Stimulated activated naive CD4-positive, alpha-beta T cell (primary cell): ENCODE measurements at regions not wholly inside any gene's neighbourhood (a gene's known extent, or its start where the extent isn't known, plus 50 kb on each side); places are given as distances from the start of the nearest gene placed in this dataset.
"Not testable (repeated sequence)": the region's sequence is repeated elsewhere in the genome, so short reads cannot be mapped to it uniquely, and the experiment has no call there.

Experiments used
- DNase-seq, 6 experiments: peaks; one replicate each; lab custom pipeline; 2025; lab: John Stamatoyannopoulos, UW

GRCh38 chrX:69062493-69062892 lies 102.8 kb downstream of the PJA1 start:
- no peak for DNase-seq

- no peak for DNase-seq
Measured at GRCh38 chrX:69060631-69061408, 104.4 kb downstream of the PJA1 start.

- no peak for DNase-seq
Measured at GRCh38 chrX:69055193-69055592, 110.1 kb downstream of the PJA1 start.

GRCh38 chrX:69054497-69054896 lies 110.8 kb downstream of the PJA1 start:
- DNase-seq: not testable (repeated sequence)

- no peak for DNase-seq
Measured at GRCh38 chrX:69051901-69052300, 113.4 kb downstream of the PJA1 start.

- DNase-seq: no peak
Measured at GRCh38 chrX:69050051-69050765, 115.0 kb downstream of the PJA1 start.

- DNase-seq: no peak
Measured at GRCh38 chrX:69046996-69047490, 118.2 kb downstream of the PJA1 start.

GRCh38 chrX:69045616-69046345 lies 119.5 kb downstream of the PJA1 start:
- no peak for DNase-seq

GRCh38 chrX:69038816-69039215 lies 126.4 kb downstream of the PJA1 start:
- DNase-seq: no peak

- DNase-seq: no peak
Measured at GRCh38 chrX:69038188-69038587, 127.1 kb downstream of the PJA1 start.

GRCh38 chrX:69037786-69038185 lies 127.5 kb downstream of the PJA1 start:
- no peak for DNase-seq

- DNase-seq: no peak
Measured at GRCh38 chrX:69036674-69037573, 128.3 kb downstream of the PJA1 start.

GRCh38 chrX:69034451-69034850 lies 130.8 kb downstream of the PJA1 start:
- no peak for DNase-seq

- DNase-seq: no peak
Measured at GRCh38 chrX:69033936-69034335, 131.3 kb downstream of the PJA1 start.

- DNase-seq: no peak
Measured at GRCh38 chrX:69032601-69033000, 132.7 kb downstream of the PJA1 start.

GRCh38 chrX:69031971-69032391 lies 133.3 kb downstream of the PJA1 start:
- no peak for DNase-seq

GRCh38 chrX:69031181-69031580 lies 134.1 kb downstream of the PJA1 start:
- DNase-seq: no peak

GRCh38 chrX:69029771-69030170 lies 135.5 kb downstream of the PJA1 start:
- no peak for DNase-seq

- no peak for DNase-seq
Measured at GRCh38 chrX:69028761-69029120, 136.5 kb downstream of the PJA1 start.

- DNase-seq: no peak
Measured at GRCh38 chrX:69028006-69028760, 137.1 kb downstream of the PJA1 start.
